ENCODE measurements at regions not wholly inside any gene's neighbourhood (a gene's known extent, or its start where the extent isn't known, plus 50 kb on each side); places are given as distances from the start of the nearest gene placed in this dataset.

- H3K9me2 ChIP-seq (replicated peaks; ENCODE audit: insufficient read depth, low read length) = no peaks in the 10 kb centered on the region
- no peaks in the 10 kb centered on the region for H3K4me1 ChIP-seq (ENCODE audit: low read length)
- H4K20me1 ChIP-seq (ENCODE audit: insufficient read depth, low read length) = no peaks in the 10 kb centered on the region
- no peaks in the 10 kb centered on the region for H3K79me2 ChIP-seq (ENCODE audit: low read length)
- H3K9me3 ChIP-seq (replicated peaks; ENCODE audit: insufficient read depth, low read length) = no peaks in the 10 kb centered on the region
- H3K4me3 ChIP-seq (ENCODE audit: low read length) = no peak overlapping the region
- H3F3A ChIP-seq (ENCODE audit: insufficient read depth, low read length) = no peaks in the 10 kb centered on the region
- no peak overlapping the region for H2AFZ ChIP-seq (ENCODE audit: low read length)
- TF ChIP-seq EZH2 (optimal IDR thresholded peaks at IDR 0.05; ENCODE audit: low read depth, low read length) (no peak), EZH2phosphoT487 (IDR thresholded peaks at IDR 0.05; ENCODE audit: low read length) (no peak), CTCF (IDR thresholded peaks at IDR 0.05; ENCODE audit: low read length) (no peak)
- no peak overlapping the region for H3K4me2 ChIP-seq (ENCODE audit: low read depth, low read length)
- H3K36me3 ChIP-seq (replicated peaks; ENCODE audit: insufficient read depth, low read length) = no peaks in the 10 kb centered on the region
- no peaks in the 10 kb centered on the region for H3K27me3 ChIP-seq (replicated peaks; ENCODE audit: insufficient read depth, low read length)
- no peak overlapping the region for H3K27ac ChIP-seq (ENCODE audit: low read length)
- H3K9ac ChIP-seq (ENCODE audit: low read length) = no peak overlapping the region
- DNase-seq = no peak
These were observed 143.9 kb downstream of the RHOU start for GRCh38 chr1:228879164-228879563.

DNA sequence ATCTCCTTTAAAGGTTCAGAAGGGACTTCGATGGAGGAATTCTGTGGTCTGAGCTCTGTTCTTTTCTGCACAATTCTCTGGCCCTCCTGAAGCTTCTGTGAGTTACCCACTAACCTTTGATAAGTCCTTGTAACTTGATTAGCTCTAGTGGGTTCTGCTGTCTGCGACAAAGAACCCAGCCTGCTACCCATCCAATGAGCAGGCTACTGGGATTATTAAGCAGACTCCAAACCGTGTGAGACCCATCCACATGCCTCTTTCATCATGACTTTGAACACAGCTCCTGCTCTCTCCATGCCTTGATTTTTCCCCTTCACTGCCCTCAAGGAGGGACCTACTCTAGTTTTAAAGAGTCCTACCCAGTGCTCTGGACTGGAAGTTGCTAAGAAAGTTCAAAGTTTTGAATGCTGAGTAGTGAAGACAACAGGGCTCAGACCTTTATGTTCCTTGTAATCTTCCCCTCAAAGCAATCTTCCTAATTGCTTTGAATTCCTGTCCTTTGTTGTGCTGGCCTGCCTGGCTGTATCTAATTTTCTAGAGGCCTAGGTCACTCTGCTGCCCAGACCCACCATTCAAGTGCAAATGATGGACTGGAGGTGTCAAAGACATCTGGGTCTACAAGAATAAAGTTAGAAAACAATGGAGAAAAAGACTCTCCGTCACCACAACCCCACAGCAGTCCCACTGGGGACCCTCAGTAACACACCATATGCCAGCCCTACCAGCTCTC, 146.9 kb downstream of the RHOU start:
- H3K4me2 ChIP-seq (ENCODE audit: low read depth, low read length) = no peak overlapping the region
- no peak for DNase-seq
- no peaks in the 10 kb centered on the region for H3F3A ChIP-seq (ENCODE audit: insufficient read depth, low read length)
- H3K4me3 ChIP-seq (ENCODE audit: low read length) = no peak overlapping the region
- no peak overlapping the region for H3K9ac ChIP-seq (ENCODE audit: low read length)
- H3K9me2 ChIP-seq (replicated peaks; ENCODE audit: insufficient read depth, low read length) = no peaks in the 10 kb centered on the region
- H3K36me3 ChIP-seq (replicated peaks; ENCODE audit: insufficient read depth, low read length) = no peaks in the 10 kb centered on the region
- H3K27me3 ChIP-seq (replicated peaks; ENCODE audit: insufficient read depth, low read length) = no peaks in the 10 kb centered on the region
- H4K20me1 ChIP-seq (ENCODE audit: insufficient read depth, low read length) = no peaks in the 10 kb centered on the region
- H3K79me2 ChIP-seq (ENCODE audit: low read length) = no peaks in the 10 kb centered on the region
- no peaks in the 10 kb centered on the region for H3K4me1 ChIP-seq (ENCODE audit: low read length)
- no peak overlapping the region for H2AFZ ChIP-seq (ENCODE audit: low read length)
- H3K9me3 ChIP-seq (replicated peaks; ENCODE audit: insufficient read depth, low read length) = no peaks in the 10 kb centered on the region
- no peak overlapping the region for H3K27ac ChIP-seq (ENCODE audit: low read length)
- no peak for TF ChIP-seq EZH2phosphoT487 (IDR thresholded peaks at IDR 0.05; ENCODE audit: low read length)
- TF ChIP-seq CTCF (IDR thresholded peaks at IDR 0.05; ENCODE audit: low read length) = no peak
- TF ChIP-seq EZH2 (optimal IDR thresholded peaks at IDR 0.05; ENCODE audit: low read depth, low read length) = no peak

- H3K4me2 ChIP-seq (ENCODE audit: low read depth, low read length) = no peak overlapping the region
- H4K20me1 ChIP-seq (ENCODE audit: insufficient read depth, low read length) = no peaks in the 10 kb centered on the region
- no peak overlapping the region for H3K4me3 ChIP-seq (ENCODE audit: low read length)
- H3K27me3 ChIP-seq (replicated peaks; ENCODE audit: insufficient read depth, low read length) = no peaks in the 10 kb centered on the region
- no peaks in the 10 kb centered on the region for H3K79me2 ChIP-seq (ENCODE audit: low read length)
- no peak overlapping the region for H2AFZ ChIP-seq (ENCODE audit: low read length)
- no peaks in the 10 kb centered on the region for H3F3A ChIP-seq (ENCODE audit: insufficient read depth, low read length)
- H3K9me3 ChIP-seq (replicated peaks; ENCODE audit: insufficient read depth, low read length) = no peaks in the 10 kb centered on the region
- no peak overlapping the region for H3K9ac ChIP-seq (ENCODE audit: low read length)
- H3K9me2 ChIP-seq (replicated peaks; ENCODE audit: insufficient read depth, low read length) = no peaks in the 10 kb centered on the region
- H3K36me3 ChIP-seq (replicated peaks; ENCODE audit: insufficient read depth, low read length) = no peaks in the 10 kb centered on the region
- H3K4me1 ChIP-seq (ENCODE audit: low read length) = no peaks in the 10 kb centered on the region
- TF ChIP-seq EZH2 (optimal IDR thresholded peaks at IDR 0.05; ENCODE audit: low read depth, low read length) (no peak), EZH2phosphoT487 (IDR thresholded peaks at IDR 0.05; ENCODE audit: low read length) (no peak), CTCF (IDR thresholded peaks at IDR 0.05; ENCODE audit: low read length) (no peak)
- DNase-seq = no peak
- H3K27ac ChIP-seq (ENCODE audit: low read length) = no peak overlapping the region
These were observed 147.6 kb downstream of the RHOU start for GRCh38 chr1:228882771-228883450.
